ENCODE measurements at regions not wholly inside any gene's neighbourhood (a gene's known extent, or its start where the extent isn't known, plus 50 kb on each side); places are given as distances from the start of the nearest gene placed in this dataset.

DNA sequence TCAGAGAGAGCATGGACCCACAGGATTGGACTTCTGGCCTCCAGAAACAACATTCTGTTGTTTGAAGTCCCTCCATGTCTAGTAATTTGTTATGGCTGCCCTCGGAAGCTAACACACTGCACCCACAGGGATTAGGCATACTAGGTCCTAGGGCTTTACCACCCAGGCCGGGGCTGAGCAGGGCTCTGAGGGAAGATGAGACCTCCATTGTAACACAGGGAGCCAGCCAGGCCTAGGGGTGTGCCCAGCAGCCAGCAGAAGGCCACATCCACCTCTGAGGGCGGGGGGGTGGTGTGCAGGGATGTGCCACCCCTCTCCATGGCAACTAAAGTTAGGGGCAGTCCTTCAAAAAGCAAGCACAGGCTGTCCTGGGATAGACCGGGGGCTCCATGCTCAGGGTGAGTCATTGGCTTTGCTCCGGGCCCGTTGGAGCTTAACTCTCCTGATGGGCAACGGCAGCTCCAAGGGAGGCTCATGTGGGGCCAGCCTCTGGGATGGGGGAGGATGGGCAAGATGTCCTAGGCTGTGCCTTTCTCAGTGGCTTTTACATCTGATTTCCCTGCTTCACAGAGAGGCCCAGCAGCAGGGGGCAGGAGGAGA, 96.6 kb upstream of the GPR26 start:
- H3K4me3 ChIP-seq (ENCODE audit: low read depth, low read length), result no peak overlapping the region
- TF ChIP-seq, protein P1, sequence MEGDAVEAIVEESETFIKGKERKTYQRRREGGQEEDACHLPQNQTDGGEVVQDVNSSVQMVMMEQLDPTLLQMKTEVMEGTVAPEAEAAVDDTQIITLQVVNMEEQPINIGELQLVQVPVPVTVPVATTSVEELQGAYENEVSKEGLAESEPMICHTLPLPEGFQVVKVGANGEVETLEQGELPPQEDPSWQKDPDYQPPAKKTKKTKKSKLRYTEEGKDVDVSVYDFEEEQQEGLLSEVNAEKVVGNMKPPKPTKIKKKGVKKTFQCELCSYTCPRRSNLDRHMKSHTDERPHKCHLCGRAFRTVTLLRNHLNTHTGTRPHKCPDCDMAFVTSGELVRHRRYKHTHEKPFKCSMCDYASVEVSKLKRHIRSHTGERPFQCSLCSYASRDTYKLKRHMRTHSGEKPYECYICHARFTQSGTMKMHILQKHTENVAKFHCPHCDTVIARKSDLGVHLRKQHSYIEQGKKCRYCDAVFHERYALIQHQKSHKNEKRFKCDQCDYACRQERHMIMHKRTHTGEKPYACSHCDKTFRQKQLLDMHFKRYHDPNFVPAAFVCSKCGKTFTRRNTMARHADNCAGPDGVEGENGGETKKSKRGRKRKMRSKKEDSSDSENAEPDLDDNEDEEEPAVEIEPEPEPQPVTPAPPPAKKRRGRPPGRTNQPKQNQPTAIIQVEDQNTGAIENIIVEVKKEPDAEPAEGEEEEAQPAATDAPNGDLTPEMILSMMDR (conservative IDR thresholded peaks at IDR 0.05; ENCODE audit: low read depth, low read length), result no peak
- no peak for DNase-seq (ENCODE audit: low read depth)

DNA sequence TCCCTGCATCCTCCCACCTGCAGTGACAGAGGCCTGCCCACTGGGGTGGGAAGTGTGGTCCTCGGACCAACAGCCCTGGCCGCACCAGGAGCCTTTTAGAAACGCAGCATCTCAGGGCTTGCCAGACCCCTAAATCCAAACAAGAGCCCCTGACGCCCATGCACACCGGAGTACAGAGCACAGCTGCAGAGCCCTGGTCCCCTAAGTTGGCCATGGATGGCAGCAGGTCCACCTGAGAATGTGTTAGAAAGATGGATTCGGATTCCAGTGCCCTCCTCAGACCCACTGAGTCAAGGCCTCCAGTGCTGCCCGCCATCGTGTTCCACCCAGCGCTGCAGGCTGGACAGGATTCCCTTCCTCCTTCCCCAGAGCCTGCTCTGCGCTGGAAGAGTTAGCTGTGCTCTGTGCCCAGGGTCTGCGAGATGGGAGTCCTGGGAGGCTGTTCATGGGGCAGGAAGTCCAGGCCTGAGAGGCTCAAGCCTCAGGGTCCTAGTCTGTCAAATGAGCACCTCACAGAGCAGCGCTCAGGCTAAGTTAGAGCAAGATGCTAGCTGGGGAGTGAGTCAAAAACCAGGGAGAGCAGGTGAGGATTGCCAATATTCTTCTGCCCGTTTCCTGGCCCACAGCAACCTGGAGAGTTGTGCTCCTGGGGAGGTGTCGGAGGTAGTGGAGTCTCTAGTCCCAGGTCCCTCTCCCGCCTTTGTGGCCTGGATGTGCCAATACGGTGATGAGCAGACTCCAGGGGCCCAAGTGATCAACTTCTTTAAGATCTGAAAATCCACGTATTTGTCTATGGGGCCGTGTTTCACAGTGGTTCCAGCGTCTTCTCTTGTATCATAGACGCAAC, 95.9 kb upstream of the GPR26 start:
- no peak for DNase-seq (ENCODE audit: low read depth)

DNA sequence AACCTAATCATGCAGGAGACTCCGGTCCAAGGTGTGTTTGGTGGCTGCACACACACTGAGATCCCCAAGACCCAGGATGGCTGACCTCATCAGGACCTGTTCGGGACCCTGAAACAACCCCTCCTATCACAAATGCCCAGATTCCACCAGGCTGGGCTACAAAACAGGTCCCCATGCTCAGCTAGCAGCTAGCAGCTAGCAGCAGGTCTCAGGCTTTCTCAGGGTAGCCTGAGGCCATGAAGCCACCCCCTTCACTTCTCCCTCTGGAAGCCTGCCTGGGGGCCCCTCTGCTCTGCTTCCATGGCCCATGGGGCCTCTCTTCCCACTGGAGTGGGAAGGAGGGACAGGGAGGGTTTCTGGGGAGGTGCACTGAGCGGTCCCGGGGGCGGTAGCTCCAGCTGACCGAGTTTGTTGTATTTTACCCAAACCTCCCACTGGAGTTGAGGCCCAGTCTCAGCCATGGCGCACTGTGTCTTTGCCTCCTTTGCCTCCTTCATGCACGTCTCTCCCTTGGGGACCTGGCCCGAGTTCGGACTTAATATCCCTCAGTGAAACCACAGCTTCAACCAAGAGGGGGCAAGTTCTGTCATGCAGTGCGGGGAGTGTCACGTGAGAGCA, 95.1 kb upstream of the GPR26 start:
- H3K4me3 ChIP-seq (ENCODE audit: low read depth, low read length), result no peak overlapping the region
- DNase-seq (ENCODE audit: low read depth), result no peak
- TF ChIP-seq, protein P1 (conservative IDR thresholded peaks at IDR 0.05; ENCODE audit: low read depth, low read length), result no peak

More for the DNA sequence above, 95.9 kb upstream of the GPR26 start:
- H3K4me3 ChIP-seq (ENCODE audit: low read depth, low read length), result no peak overlapping the region
- TF ChIP-seq, protein P1 (conservative IDR thresholded peaks at IDR 0.05; ENCODE audit: low read depth, low read length), result no peak

DNA sequence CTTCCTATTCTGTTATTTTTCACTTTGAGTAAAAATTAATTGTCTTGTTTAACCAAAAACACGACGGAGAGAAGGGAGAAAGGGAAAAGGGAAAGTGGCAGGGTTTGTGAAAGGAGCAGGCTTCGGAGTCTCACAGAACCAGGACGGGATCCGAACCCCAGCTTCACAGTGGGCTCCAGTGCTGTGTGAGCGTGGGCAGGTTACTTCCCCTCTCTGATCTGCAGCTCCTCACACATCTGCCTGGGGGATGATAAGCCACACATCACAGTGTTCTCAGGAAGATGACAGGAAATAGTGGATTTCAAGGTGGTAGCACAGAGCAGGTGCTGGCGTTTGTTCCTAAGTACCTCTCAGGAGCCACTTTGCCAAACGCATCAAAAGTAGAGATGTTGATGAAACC, 94.2 kb upstream of the GPR26 start:
- TF ChIP-seq, protein P1 (conservative IDR thresholded peaks at IDR 0.05; ENCODE audit: low read depth, low read length), result no peak
- no peak overlapping the region for H3K4me3 ChIP-seq (ENCODE audit: low read depth, low read length)
- no peak for DNase-seq (ENCODE audit: low read depth)

DNA sequence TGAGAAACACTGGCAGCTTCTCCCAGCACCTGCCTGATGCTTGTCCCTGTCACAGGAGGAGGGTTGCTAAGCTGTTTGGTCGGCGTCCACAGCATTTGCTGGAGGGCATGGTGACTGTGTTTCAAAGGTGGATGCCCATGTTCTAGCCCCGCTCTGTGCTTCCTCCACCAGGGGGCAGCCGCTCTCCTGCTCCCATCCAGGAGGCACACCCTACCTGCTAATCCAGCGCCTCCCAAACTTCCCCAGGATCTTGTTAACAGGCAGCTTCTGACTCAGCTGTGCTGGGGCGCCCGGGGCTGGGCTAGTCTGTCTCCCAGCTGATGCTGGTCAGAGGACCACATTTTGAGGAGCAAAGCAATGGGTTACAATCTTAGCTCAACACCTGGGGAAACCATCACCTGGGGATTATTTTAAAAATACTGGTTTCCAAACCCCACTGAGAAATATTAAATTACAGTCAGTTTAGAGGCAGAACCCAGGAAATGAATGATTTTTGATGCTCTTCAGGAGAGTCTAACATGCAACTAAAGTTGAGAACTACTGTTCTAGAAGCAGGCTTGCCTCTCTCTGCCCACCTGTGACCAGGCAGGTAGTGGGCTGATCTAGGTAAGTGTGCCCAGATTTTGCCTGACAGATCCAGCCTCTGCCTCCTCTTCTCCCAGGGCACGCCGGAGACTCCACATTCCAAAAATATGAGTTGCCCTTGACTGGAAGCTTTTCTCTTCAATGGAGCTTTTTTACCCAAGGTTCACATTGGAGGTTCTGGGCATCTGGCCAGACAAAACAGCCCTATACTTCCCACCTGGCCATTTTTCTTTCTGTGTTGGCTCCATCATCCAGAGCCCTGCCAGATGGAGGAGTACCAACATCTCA, 92.7 kb upstream of the GPR26 start:
- peak; percentile 7 for DNase-seq (ENCODE audit: low read depth)
- no peak overlapping the region for H3K4me3 ChIP-seq (ENCODE audit: low read depth, low read length)
- TF ChIP-seq, protein P1 (conservative IDR thresholded peaks at IDR 0.05; ENCODE audit: low read depth, low read length), result peak; percentile 57

DNA sequence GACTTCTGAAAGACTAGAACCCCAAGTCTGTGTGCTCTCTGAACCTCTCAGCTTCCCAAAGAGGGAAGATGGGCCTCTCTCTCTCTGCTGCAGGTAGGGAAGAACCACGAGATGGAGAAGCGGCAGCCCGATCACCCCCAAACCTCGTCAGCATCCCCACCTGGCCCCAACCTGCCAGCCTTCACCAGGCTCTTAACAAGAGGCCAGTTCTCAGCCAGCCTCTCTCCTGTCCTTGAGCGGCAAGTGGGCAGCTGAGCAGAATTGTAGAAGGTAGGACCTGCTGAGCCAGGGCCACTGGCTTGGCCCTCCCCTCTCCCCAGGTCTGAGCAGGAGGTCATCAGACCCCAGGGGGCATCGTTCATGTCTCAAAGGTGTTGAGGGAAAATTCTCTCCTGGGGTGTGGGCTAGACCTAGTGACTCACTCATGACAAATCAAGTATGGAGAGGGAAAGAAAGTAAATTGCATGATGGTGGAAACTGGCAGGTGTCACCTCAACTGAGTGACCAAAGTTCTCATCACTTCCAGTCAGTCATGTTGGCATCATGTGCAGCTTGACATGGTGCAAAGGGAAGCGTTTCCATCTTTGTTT, 92.0 kb upstream of the GPR26 start:
- no peak for DNase-seq (ENCODE audit: low read depth)
- TF ChIP-seq, protein P1 (conservative IDR thresholded peaks at IDR 0.05; ENCODE audit: low read depth, low read length), result no peak
- H3K4me3 ChIP-seq (ENCODE audit: low read depth, low read length), result no peak overlapping the region
